Common myeloid progenitor, CD34-positive (primary cell): ENCODE measurements at regions not wholly inside any gene's neighbourhood (a gene's known extent, or its start where the extent isn't known, plus 50 kb on each side); places are given as distances from the start of the nearest gene placed in this dataset.

Experiments used
- CTCF ChIA-PET: fragments of 350-600 bp; sonication (Branson Sonifier 250); formaldehyde crosslinking; loops from one replicate; lab custom pipeline; 2021; ENCODE audit warnings: antibody characterized with exemption; lab: Charles Lee
- POLR2A ChIA-PET: fragments of 350-600 bp; sonication (Branson Sonifier 250); formaldehyde crosslinking; loops from one replicate; lab custom pipeline; 2021; ENCODE audit warnings: antibody characterized with exemption; lab: Charles Lee
- DNase-seq, 3 donors: peaks; one replicate each; pipeline versions ENCODE4 v3.0.0 to v3.0.0-alpha.2; 2013
- H3K27ac ChIP-seq, 2 experiments: 1 replicate in 1 of 2; 2 replicates in 1 of 2; pipeline ENCODE4 v1.7.0; 2013; ENCODE audit warnings: inconsistent platforms in 2 of 2, low read length in 2 of 2, mild to moderate bottlenecking in 2 of 2, low read depth in 1 of 2, moderate library complexity in 1 of 2; ENCODE audit not compliant: severe bottlenecking in 2 of 2, insufficient read depth in 1 of 2, poor library complexity in 1 of 2
- H3K27me3 ChIP-seq, 5 experiments: replicated peaks in 2 of 5; 1 replicate in 3 of 5; 2 replicates in 2 of 5; pipeline versions ENCODE4 v1.6.1 to v1.7.0; 2013; ENCODE audit warnings: low read length in 4 of 5, mild to moderate bottlenecking in 2 of 5, moderate library complexity in 2 of 5, inconsistent platforms in 1 of 5; ENCODE audit not compliant: insufficient read depth in 5 of 5, control insufficient read depth in 4 of 5
- H3K36me3 ChIP-seq, 4 experiments: 1 replicate in 2 of 4; 2 replicates in 2 of 4; pipeline versions ENCODE4 v1.6.1 to v1.7.0; 2013; ENCODE audit warnings: low read length in 3 of 4, control low read depth in 1 of 4, mild to moderate bottlenecking in 1 of 4; ENCODE audit not compliant: control insufficient read depth in 4 of 4, insufficient read depth in 4 of 4
- H3K4me1 ChIP-seq, 4 experiments: 1 replicate in 3 of 4; 2 replicates in 1 of 4; pipeline versions ENCODE4 v1.6.1 to v1.7.1; 2013; ENCODE audit warnings: low read length in 3 of 4, mild to moderate bottlenecking in 3 of 4, control low read depth in 1 of 4, inconsistent platforms in 1 of 4, moderate library complexity in 1 of 4; ENCODE audit not compliant: control insufficient read depth in 4 of 4, insufficient read depth in 4 of 4; ENCODE audit errors: control extremely low read depth in 1 of 4
- H3K4me3 ChIP-seq, 7 experiments: 1 replicate in 4 of 7; 2 replicates in 3 of 7; pipeline versions ENCODE4 v1.5.1 to v1.7.0; 2013; ENCODE audit warnings: mild to moderate bottlenecking in 7 of 7, low read length in 6 of 7, moderate library complexity in 6 of 7, inconsistent platforms in 2 of 7, low read depth in 2 of 7, control low read depth in 1 of 7; ENCODE audit not compliant: insufficient read depth in 4 of 7, control insufficient read depth in 1 of 7; ENCODE audit errors: extremely low read depth in 1 of 7
- H3K9me3 ChIP-seq, 5 experiments: 1 replicate in 4 of 5; 2 replicates in 1 of 5; pipeline versions ENCODE4 v1.6.1 to v1.7.1; 2013; ENCODE audit warnings: low read length in 4 of 5, mild to moderate bottlenecking in 2 of 5, inconsistent platforms in 1 of 5, low read depth in 1 of 5, moderate library complexity in 1 of 5; ENCODE audit not compliant: control insufficient read depth in 4 of 5, insufficient read depth in 2 of 5; ENCODE audit errors: control extremely low read depth in 1 of 5
- WGBS: methylation state at CpG from one replicate; pipeline ENCODE4 v1.1.5; 2013; ENCODE audit not compliant: insufficient coverage; 5-methylcytosine and 5-hydroxymethylcytosine counted together

GRCh38 chr4:24440765-24441164 is 143.6 kb downstream of the DHX15 start:
- Histone ChIP-seq H3K36me3 (no peaks in the 10 kb centered on the region), H3K27ac (no peak overlapping the region), H3K27me3 (peaks cover 0 to 8% (median 5%) of the 10 kb centered on the region in 5 experiments), H3K9me3 (no peaks in the 10 kb centered on the region), H3K4me3 (no peak overlapping the region), H3K4me1 (no peaks in the 10 kb centered on the region)
- ChIA-PET CTCF (no interaction called here), POLR2A (no interaction called here)
- no peak for DNase-seq
- 80% methylated on average over 1 of the region's 2 CpGs for WGBS

- no peak overlapping the region for H3K27ac ChIP-seq
- no peaks in the 10 kb centered on the region for H3K36me3 ChIP-seq
- no peaks in the 10 kb centered on the region for H3K9me3 ChIP-seq
- ChIA-PET POLR2A (no interaction called here), CTCF (interaction anchor here (1.1 kb wide), 1 partner anchor 16 kb away, joined by 6 read pairs; no protein-coding TSS in a partner anchor)
- WGBS, result 85% methylated on average over 10 of the region's 10 CpGs
- DNase-seq, result no peak
- H3K4me3 ChIP-seq, result no peak overlapping the region
- peaks cover 0 to 7% (median 3%) of the 10 kb centered on the region in 5 experiments for H3K27me3 ChIP-seq
- no peaks in the 10 kb centered on the region for H3K4me1 ChIP-seq
Observed at GRCh38 chr4:24434241-24434640, 150.1 kb downstream of the DHX15 start.

DNA sequence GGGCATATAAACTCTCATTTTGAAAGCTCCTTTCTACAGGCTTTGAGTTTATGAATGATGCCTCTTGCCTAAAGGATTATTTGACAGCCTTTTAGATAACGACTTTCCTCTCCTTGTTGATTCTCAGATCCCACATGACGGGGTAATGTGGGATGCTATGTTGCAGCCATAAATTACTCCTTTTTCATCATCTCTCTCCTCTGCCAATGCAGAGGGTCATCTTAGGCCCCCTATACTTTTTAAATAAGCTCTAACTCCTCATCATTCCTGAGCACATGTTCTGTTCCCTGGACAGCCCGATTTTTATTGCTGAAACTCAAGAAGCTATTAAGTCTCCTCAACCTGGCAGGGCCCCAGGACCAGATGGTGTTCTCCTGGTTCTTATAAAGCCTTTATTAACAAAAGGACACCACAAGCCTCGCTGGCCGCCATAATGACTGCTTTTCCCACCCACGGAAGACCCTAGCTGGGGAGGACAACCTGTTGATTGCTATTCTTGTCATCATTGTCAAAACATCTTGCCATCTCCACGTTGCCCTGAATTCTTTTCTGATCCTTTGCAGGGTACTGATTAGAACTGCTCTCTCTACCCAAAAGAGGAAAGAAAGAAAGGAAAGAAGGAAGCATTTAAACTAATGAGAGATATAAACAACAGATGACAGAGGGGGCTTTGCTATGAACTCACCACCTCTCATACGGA is 150.7 kb downstream of the DHX15 start:
- Histone ChIP-seq H3K9me3 (no peaks in the 10 kb centered on the region), H3K4me3 (no peak overlapping the region), H3K36me3 (no peaks in the 10 kb centered on the region), H3K27ac (no peak overlapping the region), H3K4me1 (no peaks in the 10 kb centered on the region), H3K27me3 (peaks cover 0 to 8% (median 3%) of the 10 kb centered on the region in 5 experiments)
- CTCF ChIA-PET, result interaction anchor here (1.1 kb wide), 1 partner anchor 15 kb away, joined by 6 read pairs; no protein-coding TSS in a partner anchor
- POLR2A ChIA-PET, result no interaction called here
- 61% methylated on average over 5 of the region's 8 CpGs for WGBS
- no peak for DNase-seq

DNA sequence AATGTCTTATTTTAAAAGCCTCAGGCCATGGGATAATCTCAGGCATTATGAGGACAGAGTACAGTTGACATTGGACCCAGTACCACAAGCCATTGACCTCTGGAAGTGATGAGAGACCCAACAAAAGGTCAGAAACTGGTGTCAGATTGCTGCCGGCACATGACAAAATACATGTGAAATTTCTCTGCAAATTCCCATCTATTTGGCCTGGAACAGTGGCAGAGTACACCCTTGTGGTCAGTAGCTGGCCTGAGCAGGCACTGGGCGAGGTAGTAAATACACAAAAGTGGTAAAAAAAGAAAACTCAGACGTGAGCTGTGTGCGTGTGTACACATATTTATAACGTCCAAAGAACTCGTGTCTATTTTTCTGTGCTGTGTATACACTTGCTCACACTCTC is 155.5 kb downstream of the DHX15 start:
- Histone ChIP-seq H3K4me3 (no peak overlapping the region), H3K27me3 (peaks cover 0 to 10% (median 0%) of the 10 kb centered on the region in 5 experiments), H3K27ac (no peak overlapping the region), H3K9me3 (no peaks in the 10 kb centered on the region), H3K36me3 (no peaks in the 10 kb centered on the region), H3K4me1 (no peaks in the 10 kb centered on the region)
- CTCF ChIA-PET, result interaction anchor here (1.4 kb wide), 1 partner anchor 61 kb away, joined by 3 read pairs; no protein-coding TSS in a partner anchor
- WGBS, result 88% methylated on average over 6 of the region's 6 CpGs
- no peak for DNase-seq
- POLR2A ChIA-PET, result no interaction called here

GRCh38 chr4:24426557-24426956 is 157.8 kb downstream of the DHX15 start:
- Histone ChIP-seq H3K36me3 (no peaks in the 10 kb centered on the region), H3K4me1 (no peaks in the 10 kb centered on the region), H3K27me3 (peaks cover 0 to 5% (median 0%) of the 10 kb centered on the region in 5 experiments), H3K9me3 (no peaks in the 10 kb centered on the region), H3K4me3 (no peak overlapping the region), H3K27ac (no peak overlapping the region)
- DNase-seq, result no peak
- ChIA-PET POLR2A (no interaction called here), CTCF (no interaction called here)
- WGBS, result 97% methylated on average over 4 of the region's 5 CpGs

GRCh38 chr4:24425863-24426262 is 158.5 kb downstream of the DHX15 start:
- ChIA-PET POLR2A (no interaction called here), CTCF (no interaction called here)
- no peak overlapping the region for H3K4me3 ChIP-seq
- H3K36me3 ChIP-seq, result no peaks in the 10 kb centered on the region
- no CpG with 5 or more reads among the region's 3 CpGs for WGBS
- H3K4me1 ChIP-seq, result no peaks in the 10 kb centered on the region
- no peaks in the 10 kb centered on the region for H3K9me3 ChIP-seq
- DNase-seq, result no peak
- no peak overlapping the region for H3K27ac ChIP-seq
- H3K27me3 ChIP-seq, result peaks cover 0 to 5% (median 0%) of the 10 kb centered on the region in 5 experiments

DNA sequence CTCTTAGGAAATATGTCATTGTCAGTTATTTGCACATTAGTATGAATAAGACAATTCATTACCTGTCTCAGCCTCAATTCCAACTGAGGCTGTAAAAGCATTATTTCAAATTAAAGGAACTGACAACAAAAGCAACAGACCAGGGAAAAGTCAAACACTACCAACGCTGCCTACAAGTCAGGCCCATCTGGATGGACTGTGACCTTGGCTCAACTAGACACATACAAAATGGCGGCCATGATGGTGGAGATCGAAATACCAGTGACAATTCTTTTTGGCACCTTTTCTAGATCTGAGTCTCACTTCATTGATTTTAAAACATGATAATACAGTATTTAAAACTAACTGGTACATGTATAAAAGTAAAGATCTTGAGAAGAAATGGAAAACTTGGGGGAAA is 160.7 kb downstream of the DHX15 start:
- ChIA-PET POLR2A (no interaction called here), CTCF (no interaction called here)
- 100% methylated on average over 1 of the region's 3 CpGs for WGBS
- no peaks in the 10 kb centered on the region for H3K36me3 ChIP-seq
- no peak overlapping the region for H3K27ac ChIP-seq
- no peaks in the 10 kb centered on the region for H3K9me3 ChIP-seq
- H3K27me3 ChIP-seq, result peaks cover 0 to 3% (median 0%) of the 10 kb centered on the region in 5 experiments
- no peak for DNase-seq
- H3K4me1 ChIP-seq, result peaks cover 0 to 2% (median 0%) of the 10 kb centered on the region in 4 experiments
- no peak overlapping the region for H3K4me3 ChIP-seq
